ENCODE measurements at regions not wholly inside any gene's neighbourhood (a gene's known extent, or its start where the extent isn't known, plus 50 kb on each side); places are given as distances from the start of the nearest gene placed in this dataset.

- TF ChIP-seq CTCF (IDR thresholded peaks at IDR 0.05; ENCODE audit: low read length) (no peak), EZH2 (optimal IDR thresholded peaks at IDR 0.05; ENCODE audit: low read depth, low read length) (no peak), EZH2phosphoT487 (IDR thresholded peaks at IDR 0.05; ENCODE audit: low read length) (no peak)
Observed at GRCh38 chr6:65948062-65948461, 241.0 kb upstream of the EYS start.
